Loucy (cell line): ENCODE measurements at regions not wholly inside any gene's neighbourhood (a gene's known extent, or its start where the extent isn't known, plus 50 kb on each side); places are given as distances from the start of the nearest gene placed in this dataset.

Experiments
- CTCF ChIP-seq: fragments of 200-600 bp; sonication (generic); conservative IDR thresholded peaks from 2 replicates; pipeline ENCODE4 v1.5.1; 2014; ENCODE audit warnings: mild to moderate bottlenecking, antibody characterized with exemption, low read length
- EZH2phosphoT487 ChIP-seq: fragments of 200-600 bp; IDR thresholded peaks from 2 replicates; pipeline ENCODE4 v1.6.1; 2018; ENCODE audit warnings: antibody characterized with exemption, mild to moderate bottlenecking, moderate library complexity, borderline replicate concordance

DNA sequence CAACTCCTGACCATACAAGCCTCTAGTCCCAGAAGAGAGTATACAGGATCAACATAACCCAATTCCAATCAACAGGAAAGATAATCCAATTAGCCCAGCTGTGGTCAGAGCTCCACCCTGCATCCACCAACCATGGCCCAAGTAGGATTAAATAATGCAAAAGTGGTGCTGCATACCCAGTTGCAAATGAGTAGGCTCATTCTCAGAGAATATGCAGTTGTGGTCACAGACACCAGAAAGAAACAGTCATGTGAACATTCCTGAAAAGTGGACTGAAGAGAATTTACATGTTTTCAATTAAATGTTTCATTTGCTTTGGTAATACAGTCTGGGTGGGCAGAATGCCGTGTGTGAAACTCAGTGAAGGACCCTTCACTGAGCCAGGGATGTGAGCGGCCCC lies 167.2 kb upstream of the BMP4 start:
- TF ChIP-seq CTCF (no peak), EZH2phosphoT487 (no peak)
